Lung (tissue), 11 donors: ENCODE measurements at regions not wholly inside any gene's neighbourhood (a gene's known extent, or its start where the extent isn't known, plus 50 kb on each side); places are given as distances from the start of the nearest gene placed in this dataset.

ENCODE experiments used
- ATAC-seq: fragments of 200-7000 bp; cut with Tn5 transposase; one replicate; pipeline ENCODE4 v1.9.1; 2020; ENCODE audit warnings: moderate number of reproducible peaks; ENCODE audit not compliant: insufficient read depth, low FRiP score
- DNase-seq, 3 donors: peaks; one replicate each; pipeline ENCODE4 v3.0.0-alpha.2; 2013 to 2017
- H3K27ac ChIP-seq, 2 donors: one replicate each; pipeline ENCODE4 v1.5.1; 2013; ENCODE audit warnings: mild to moderate bottlenecking in 2 of 2, moderate library complexity in 2 of 2, control low read depth in 1 of 2, inconsistent platforms in 1 of 2, low read depth in 1 of 2, low read length in 1 of 2
- H3K27me3 ChIP-seq, 3 donors: one replicate each; pipeline ENCODE4 v1.5.1; 2013; ENCODE audit warnings: low read length in 2 of 3; ENCODE audit not compliant: control insufficient read depth in 3 of 3, insufficient read depth in 3 of 3
- H3K36me3 ChIP-seq, 4 donors: one replicate each; pipeline ENCODE4 v1.5.1; 2013; ENCODE audit warnings: low read length in 4 of 4, mild to moderate bottlenecking in 1 of 4, moderate library complexity in 1 of 4; ENCODE audit not compliant: control insufficient read depth in 4 of 4, insufficient read depth in 4 of 4
- H3K4me1 ChIP-seq, 5 donors: one replicate each; pipeline ENCODE4 v1.5.1; 2013; ENCODE audit warnings: low read length in 5 of 5, mild to moderate bottlenecking in 2 of 5, moderate library complexity in 1 of 5; ENCODE audit not compliant: control insufficient read depth in 5 of 5, insufficient read depth in 5 of 5
- H3K4me3 ChIP-seq: one replicate; pipeline ENCODE4 v1.5.1; 2013; ENCODE audit warnings: mild to moderate bottlenecking, control low read depth, moderate library complexity
- H3K9ac ChIP-seq, 2 donors: one replicate each; pipeline ENCODE4 v1.5.1; 2013; ENCODE audit warnings: low read length in 2 of 2, control low read depth in 1 of 2; ENCODE audit not compliant: insufficient read depth in 1 of 2
- H3K9me3 ChIP-seq, 4 donors: one replicate each; pipeline ENCODE4 v1.5.1; 2013; ENCODE audit warnings: low read length in 3 of 4, mild to moderate bottlenecking in 1 of 4, moderate library complexity in 1 of 4; ENCODE audit not compliant: control insufficient read depth in 4 of 4, insufficient read depth in 3 of 4
- WGBS, 2 donors: extraction: QIAGEN DNeasy Blood & Tissue Kit; methylation state at CpG; one replicate each; pipeline ENCODE4 v1.1.7; 2013; 5-methylcytosine and 5-hydroxymethylcytosine counted together
- TF ChIP-seq, protein P1 (sequence below): IDR thresholded peaks from 2 replicates; pipeline ENCODE4 v1.5.1; 2012; ENCODE audit warnings: mild to moderate bottlenecking; ENCODE audit errors: control extremely low read depth, extremely low read depth
- donor health status: control.
- donor health status: control.
- donor health status: Bipolar disorder and iron deficiency.
- donor health status: healthy.
- donor health status: DM: yes; HTN: yes; CAD: no.

DNA sequence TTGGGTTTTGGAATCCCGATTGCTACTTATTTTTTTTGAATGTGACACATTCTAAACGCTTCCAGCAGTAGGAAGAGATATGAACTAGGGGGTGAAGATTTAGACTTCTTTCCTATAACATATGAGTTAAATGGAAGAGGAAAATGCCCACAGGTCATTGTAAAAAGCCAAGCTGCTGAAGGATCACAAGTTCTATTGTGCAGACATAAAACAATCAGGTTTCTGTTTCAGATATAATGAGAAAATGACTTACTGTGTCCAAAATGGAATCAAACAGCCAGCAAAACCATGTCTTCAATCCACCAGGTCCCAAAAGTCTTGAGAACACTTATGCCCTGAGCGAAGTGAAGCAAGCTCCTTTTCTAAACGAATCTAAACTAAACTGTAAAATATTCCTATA is 157.0 kb upstream of the SOX9 start:
- TF ChIP-seq, protein P1, sequence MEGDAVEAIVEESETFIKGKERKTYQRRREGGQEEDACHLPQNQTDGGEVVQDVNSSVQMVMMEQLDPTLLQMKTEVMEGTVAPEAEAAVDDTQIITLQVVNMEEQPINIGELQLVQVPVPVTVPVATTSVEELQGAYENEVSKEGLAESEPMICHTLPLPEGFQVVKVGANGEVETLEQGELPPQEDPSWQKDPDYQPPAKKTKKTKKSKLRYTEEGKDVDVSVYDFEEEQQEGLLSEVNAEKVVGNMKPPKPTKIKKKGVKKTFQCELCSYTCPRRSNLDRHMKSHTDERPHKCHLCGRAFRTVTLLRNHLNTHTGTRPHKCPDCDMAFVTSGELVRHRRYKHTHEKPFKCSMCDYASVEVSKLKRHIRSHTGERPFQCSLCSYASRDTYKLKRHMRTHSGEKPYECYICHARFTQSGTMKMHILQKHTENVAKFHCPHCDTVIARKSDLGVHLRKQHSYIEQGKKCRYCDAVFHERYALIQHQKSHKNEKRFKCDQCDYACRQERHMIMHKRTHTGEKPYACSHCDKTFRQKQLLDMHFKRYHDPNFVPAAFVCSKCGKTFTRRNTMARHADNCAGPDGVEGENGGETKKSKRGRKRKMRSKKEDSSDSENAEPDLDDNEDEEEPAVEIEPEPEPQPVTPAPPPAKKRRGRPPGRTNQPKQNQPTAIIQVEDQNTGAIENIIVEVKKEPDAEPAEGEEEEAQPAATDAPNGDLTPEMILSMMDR, result no peak
- H3K9me3 ChIP-seq, result no peaks in the 10 kb centered on the region
- H3K36me3 ChIP-seq, result no peaks in the 10 kb centered on the region
- WGBS, 2 donors, result 83 to 88% methylated on average over 4 of the region's 4 CpGs
- ATAC-seq (no peak), DNase-seq (no peak)
- no peak overlapping the region for H3K9ac ChIP-seq
- no peaks in the 10 kb centered on the region for H3K27me3 ChIP-seq
- peaks cover 0 to 4% (median 0%) of the 10 kb centered on the region in 5 donors for H3K4me1 ChIP-seq
- H3K4me3 ChIP-seq, result no peak overlapping the region
- peak overlapping the region in 1 of 2 donors; percentile 60 for H3K27ac ChIP-seq

DNA sequence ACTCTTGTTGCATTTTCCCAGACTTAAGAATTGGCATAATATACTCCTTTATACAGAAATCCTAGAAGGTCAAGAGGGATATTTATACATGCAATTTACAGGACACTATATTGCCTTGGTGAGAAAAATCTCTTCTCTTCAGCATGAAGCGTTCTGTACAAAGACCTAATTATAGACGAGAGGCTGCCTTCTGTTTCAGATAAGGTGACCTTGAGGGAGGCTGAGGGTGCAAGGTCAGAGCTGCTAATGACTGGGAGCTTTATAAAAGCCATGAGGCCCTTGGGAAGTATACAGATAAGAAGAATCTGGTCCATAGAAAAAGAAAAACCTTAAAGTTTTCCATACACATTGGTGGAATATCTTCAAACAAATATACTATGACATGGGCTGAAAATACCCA is 156.3 kb upstream of the SOX9 start:
- Histone ChIP-seq H3K27me3 (no peaks in the 10 kb centered on the region), H3K9me3 (no peaks in the 10 kb centered on the region), H3K36me3 (no peaks in the 10 kb centered on the region), H3K4me1 (peaks cover 0 to 4% (median 0%) of the 10 kb centered on the region in 5 donors), H3K9ac (no peak overlapping the region), H3K27ac (peak overlapping the region in 1 of 2 donors; percentile 60), H3K4me3 (no peak overlapping the region)
- ATAC-seq, result no peak
- WGBS, 2 donors, result 69 to 71% methylated on average over 2 of the region's 2 CpGs
- TF ChIP-seq, protein P1, result no peak
- no peak for DNase-seq

DNA sequence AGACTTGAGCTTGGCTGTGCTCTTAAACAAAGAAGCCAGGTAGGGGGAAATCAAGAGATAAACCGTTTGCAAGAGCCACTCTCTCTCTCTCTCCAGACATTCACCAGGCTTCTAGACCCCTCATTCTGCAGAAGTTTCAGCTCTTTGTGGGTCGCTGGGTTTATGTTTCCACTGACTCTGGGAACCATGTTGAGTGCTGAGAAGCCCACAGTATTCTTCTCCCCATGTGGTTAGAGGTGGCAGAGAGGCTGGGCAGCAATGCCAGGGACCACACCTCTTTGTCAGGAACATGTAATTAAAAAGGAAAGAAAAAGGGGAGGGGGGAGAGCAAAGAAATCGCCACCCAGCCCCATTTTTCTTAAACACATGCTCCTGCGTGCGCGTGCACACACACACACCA is 154.8 kb upstream of the SOX9 start:
- TF ChIP-seq, protein P1, result no peak

More for the DNA sequence above, 154.8 kb upstream of the SOX9 start:
- Histone ChIP-seq H3K27ac (peak overlapping the region in 1 of 2 donors; percentile 75), H3K4me1 (peaks cover 0 to 4% (median 0%) of the 10 kb centered on the region in 5 donors), H3K4me3 (no peak overlapping the region), H3K27me3 (no peaks in the 10 kb centered on the region), H3K36me3 (no peaks in the 10 kb centered on the region), H3K9ac (no peak overlapping the region), H3K9me3 (no peaks in the 10 kb centered on the region)
- DNase-seq (no peak), ATAC-seq (no peak)
- 70 to 82% methylated on average over 6 of the region's 6 CpGs for WGBS, 2 donors
